T-helper 2 cell (primary cell): ENCODE measurements at regions not wholly inside any gene's neighbourhood (a gene's known extent, or its start where the extent isn't known, plus 50 kb on each side); places are given as distances from the start of the nearest gene placed in this dataset.

ENCODE experiments used
- DNase-seq, 5 experiments: peaks; one replicate each; pipeline versions ENCODE4 v3.0.0 to v3.0.0-alpha.2; 2012 to 2022

DNA sequence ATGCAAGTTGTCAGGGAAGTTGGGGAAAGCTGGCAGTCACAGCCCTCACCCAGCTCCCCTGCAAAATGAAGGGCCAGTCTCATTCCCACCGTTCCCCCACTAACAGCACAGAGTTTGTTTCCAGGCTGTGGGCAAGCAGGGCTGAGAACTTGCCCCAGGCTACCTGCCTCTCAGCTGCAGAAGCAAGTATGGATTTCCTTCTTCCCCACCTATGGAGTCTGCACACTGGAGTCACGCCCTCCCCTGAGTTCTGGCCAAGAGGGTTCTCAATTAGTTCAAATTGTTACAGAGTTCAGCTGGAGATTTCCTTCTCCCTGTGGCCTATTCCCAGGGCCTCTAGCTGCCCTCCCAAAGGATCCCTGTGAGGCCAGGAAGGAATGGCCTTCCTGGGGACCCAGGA lies 90.1 kb upstream of the ATP11B start:
- DNase-seq, result no peak

DNA sequence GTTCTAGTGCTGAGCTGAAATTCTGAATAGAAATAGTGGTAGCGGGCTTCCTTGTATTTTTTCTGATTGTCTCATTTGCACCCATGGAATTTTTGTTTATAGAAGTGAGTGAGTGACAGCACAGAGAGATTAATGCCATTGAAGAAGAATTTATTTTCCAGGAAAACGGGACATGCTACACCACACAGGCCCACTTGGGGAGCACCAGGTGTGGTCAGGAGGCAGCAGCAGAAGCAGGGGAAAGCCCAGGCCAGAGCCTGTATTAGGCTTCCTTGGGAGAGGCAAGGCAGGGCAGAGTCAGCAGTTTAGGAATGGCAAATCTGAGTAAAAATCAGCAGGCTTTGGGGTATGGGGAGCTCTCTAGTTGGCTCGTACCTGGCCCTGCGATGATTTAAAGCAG lies 88.4 kb upstream of the ATP11B start:
- no peak for DNase-seq

DNA sequence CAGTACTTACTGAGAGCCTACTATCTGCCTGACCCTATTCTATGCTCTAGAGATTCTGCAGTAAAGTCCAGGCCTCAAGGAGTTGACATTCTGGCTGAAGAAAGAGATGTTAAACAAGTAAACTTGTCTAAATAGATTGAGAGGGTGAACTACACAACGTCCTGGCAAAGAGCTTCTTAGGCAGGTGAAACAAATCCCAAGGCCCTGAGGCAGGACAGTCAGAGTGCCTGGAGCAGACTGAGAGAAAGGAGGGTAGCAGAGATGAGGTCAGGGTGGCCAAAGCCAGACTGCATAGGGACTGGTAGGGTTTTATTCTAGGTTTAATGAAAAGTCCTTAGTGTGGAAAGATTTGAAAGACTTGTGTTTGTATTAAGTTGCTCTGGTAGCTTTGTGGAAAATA lies 84.5 kb upstream of the ATP11B start:
- DNase-seq, result no peak

GRCh38 chr3:182709306-182709705 lies 84.0 kb upstream of the ATP11B start:
- no peak for DNase-seq

DNA sequence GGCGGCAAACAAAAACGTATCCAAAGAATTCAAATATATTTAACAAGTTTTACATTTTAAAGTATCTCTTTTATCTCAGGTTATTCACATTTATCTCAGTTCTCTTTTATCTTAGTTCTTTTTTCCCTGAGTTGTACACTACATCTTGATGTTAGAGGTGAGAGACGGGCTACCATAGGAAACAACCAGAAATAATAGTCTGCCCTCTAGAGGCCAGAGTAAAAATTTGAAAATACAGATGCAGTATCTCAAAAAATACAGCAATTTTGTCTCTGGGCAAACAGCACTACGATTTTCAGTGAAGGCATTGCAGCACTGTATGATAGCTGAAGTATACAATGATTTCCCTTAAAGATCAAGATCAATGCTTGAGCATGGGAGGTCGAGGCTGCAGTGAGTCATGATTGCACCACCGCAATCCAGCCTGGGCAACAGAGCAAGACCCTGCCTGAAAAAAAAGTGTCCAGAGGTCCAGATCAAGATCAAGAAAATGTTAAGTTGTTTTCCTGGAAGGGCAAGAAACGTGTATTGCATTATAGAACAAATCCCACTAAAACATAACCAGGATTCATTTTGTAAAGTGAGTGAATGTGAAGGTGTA lies 82.6 kb upstream of the ATP11B start:
- peak in 1 of 5 experiments; percentile 33 for DNase-seq

GRCh38 chr3:182711261-182711683 lies 82.0 kb upstream of the ATP11B start:
- DNase-seq, result no peak

DNA sequence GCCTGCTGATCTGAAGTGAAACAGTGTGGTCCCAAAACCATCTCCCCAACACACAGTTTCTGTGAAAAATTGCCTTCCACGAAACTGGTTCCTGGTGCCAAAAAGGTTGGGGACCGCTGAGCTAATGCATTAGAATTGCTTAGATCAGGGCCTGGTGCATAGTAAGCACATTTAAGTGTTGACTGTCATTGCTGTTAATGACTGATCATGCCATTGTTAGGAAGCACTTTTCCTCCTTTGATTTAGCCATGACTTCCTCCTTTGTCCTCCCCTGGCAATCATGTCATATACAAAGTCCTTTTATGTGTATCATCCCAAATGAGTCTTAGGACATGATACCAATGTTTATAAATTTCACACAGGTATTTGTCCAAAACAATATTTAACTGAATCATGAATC lies 81.5 kb upstream of the ATP11B start:
- DNase-seq, result no peak

DNA sequence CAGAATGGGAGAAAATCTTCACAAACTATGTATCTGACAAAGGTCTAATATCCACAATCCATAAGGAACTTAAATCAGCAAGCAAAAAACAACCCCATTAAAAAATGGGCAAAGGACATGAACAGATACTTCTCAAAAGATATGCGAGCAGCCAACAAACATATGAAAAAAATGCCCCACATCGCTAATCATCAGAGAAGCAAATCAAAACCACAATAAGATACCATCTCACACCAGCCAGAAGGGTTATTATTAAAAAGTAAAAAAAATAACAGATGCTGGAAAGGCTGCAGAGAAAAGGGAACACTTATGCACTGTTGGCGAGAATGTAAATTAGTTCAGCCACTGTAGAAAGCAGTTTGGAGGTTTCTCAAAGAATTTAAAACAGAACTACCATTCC lies 80.2 kb upstream of the ATP11B start:
- no peak for DNase-seq

DNA sequence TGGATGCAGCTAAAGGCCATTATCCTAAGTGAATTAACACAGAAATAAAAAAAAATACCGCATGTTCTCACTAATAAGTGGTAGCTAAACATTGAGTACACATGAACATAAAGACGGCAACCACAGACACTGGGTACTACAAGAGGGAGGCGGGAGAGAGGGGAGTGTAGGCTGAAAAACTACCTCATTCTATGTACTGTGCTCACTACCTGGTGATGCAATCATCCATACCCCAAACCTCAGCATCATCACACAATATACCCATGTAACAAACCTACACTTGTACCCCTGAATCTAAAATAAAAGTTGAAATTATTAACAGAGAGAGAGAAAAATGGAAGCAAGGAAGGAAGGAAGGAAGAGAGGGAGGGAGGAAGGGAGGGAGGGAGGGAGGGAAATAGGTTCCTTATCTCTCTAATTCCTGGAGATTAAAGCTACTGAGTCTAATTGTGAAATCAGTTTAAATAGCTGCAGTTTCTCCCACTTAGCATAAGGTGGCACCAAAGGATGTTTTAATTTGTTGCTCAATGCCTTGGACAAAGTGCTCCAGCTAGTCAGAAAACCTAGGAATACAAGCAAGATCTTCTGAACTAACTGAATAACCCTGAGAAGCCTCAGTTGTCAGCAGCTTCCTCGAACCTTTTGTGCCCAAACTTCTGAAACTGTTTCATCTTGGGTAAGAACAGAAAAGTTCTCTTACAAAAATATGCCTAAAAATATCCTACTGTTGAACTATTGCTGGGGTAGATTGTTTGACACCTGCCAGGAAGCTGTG lies 79.4 kb upstream of the ATP11B start:
- peak in 1 of 5 experiments; percentile 52 for DNase-seq

- DNase-seq, result no peak
Measured at GRCh38 chr3:182715006-182715405, 78.3 kb upstream of the ATP11B start.

GRCh38 chr3:182716114-182716688 lies 77.1 kb upstream of the ATP11B start:
- no peak for DNase-seq

GRCh38 chr3:182717216-182717615 lies 76.1 kb upstream of the ATP11B start:
- no peak for DNase-seq

GRCh38 chr3:182722907-182723306 lies 70.4 kb upstream of the ATP11B start:
- no peak for DNase-seq

DNA sequence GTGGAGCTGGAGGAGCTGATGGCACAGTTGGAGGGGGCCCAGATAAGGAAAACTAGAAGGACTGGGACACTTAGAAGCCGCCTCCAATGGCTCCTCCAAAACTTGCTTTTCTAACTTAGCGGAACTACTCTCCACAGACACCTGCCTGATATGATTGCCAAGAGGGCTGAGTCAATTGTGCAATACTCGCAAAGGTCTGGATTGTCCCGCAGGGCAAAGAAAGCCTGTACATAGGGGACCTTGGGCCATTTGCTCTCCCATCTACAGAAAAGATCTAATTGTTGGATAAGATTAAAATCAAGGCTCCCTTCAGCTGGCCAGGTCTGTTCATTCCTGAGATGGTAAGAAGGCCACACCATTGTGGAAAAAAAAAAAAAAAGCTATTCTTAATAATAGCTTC lies 69.7 kb upstream of the ATP11B start:
- no peak for DNase-seq

GRCh38 chr3:182725372-182726251 lies 67.7 kb upstream of the ATP11B start:
- no peak for DNase-seq

DNA sequence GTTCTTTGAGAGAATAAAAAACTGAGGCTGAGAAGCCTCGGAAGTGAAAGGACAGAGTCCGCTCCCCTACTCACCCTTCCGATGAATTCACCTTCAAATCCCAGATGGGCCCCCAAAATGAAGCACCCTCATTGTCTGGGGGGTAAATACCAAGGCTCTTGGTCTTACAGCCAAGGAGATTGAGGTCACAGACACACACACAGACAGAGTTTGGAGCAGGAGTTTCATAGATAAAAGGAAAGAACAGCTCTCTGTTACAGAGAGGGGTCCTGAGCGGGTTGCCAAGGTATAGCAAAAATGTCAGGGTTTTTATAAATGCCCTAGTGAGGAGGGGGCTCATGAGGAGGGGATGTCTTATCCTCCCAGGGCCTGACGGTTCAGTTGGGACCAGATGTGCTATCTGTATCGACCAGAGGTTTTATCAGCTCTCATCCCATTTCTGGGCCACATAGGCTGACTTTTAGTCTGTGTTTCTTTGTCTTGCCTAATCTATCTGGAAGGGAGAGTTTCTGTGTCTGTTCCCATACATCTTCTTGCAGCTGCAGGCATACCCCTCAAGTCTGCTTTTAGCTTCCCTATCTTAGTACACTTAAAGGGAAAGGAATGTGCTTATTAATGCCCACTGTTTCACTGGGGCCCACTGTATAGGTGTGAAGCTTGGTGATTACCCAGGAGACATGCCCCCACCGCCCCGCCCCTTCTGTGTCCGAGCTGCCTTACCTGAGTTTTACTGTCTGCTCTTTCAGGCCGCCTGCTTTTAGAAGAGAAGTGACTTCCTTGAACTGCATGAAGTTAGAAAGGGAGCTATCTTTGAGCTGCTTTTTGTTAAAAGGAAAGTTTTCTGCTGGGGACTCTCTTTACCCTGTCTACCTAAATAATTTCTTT lies 66.8 kb upstream of the ATP11B start:
- no peak for DNase-seq

GRCh38 chr3:182728238-182728637 lies 65.1 kb upstream of the ATP11B start:
- DNase-seq, result no peak

GRCh38 chr3:182729903-182730674 lies 63.2 kb upstream of the ATP11B start:
- DNase-seq, result peak in 1 of 5 experiments; percentile 20

DNA sequence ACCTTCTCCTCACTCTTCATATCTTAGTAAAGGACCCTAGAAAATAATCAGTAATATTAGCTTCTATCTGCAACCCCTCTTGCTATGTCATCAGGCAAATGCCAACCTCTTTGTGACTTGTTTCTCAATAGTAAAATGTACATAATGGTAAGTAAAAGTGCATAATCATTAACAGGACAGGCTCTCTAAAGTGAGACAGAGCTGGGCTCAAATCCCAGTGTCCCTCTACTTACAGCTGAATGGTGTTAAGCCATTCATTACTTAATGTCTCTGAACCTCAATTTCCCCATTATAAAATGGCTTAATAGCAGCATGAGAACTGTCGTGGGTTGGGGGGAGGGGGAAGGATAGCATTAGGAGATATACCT lies 62.6 kb upstream of the ATP11B start:
- DNase-seq, result no peak

GRCh38 chr3:182731764-182732163 lies 61.5 kb upstream of the ATP11B start:
- DNase-seq, result no peak

DNA sequence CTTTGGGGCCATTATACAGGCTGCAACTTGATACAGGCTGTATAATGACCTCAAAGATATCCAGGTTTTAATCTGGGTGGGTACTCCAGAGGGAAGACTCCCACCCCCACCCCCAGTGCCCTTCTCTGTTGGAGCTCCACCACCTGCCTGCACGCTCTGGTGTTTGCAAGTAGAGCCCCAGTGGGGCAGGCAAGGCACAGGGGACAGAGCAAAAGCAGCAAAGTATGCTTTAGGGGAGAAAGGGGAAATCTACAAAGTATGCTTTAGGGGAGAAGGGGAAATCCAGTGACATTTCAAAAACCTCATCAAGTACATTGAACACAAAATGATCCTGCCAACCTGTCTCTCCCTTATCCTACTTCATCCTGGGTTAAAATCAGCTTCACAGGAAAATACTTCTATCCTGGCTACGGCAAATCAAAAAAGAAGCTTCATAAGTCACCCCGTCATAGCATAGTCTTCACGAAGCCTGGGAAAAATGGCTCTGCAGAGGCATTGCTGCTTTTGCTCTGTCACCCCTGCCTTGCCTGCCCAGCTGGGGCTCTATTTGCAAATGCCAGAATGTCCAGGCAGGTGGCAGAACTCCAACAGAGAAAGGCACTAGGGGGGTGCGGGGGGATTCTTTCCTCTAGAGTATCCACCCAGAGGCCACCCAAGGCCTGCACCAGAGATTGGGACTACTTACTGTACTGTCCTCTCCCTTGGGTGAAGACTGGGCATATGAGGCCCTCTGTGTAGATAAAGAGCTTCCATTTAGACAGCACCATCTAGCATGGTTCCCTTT lies 60.9 kb upstream of the ATP11B start:
- no peak for DNase-seq
